Hepatocyte (in vitro differentiated cells): ENCODE measurements at regions not wholly inside any gene's neighbourhood (a gene's known extent, or its start where the extent isn't known, plus 50 kb on each side); places are given as distances from the start of the nearest gene placed in this dataset.

Source experiments
- EZH2 ChIP-seq: fragments of 200-600 bp; sonication (generic); IDR thresholded peaks from 2 replicates; pipeline ENCODE4 v1.6.1; 2016; ENCODE audit warnings: antibody characterized with exemption, mild to moderate bottlenecking, borderline replicate concordance
- EZH2phosphoT487 ChIP-seq: fragments of 200-600 bp; sonication (generic); IDR thresholded peaks from one replicate; pipeline ENCODE4 v1.6.1; 2018; ENCODE audit warnings: antibody characterized with exemption, mild to moderate bottlenecking, low read depth, moderate library complexity; ENCODE audit not compliant: unreplicated experiment, severe bottlenecking
- TF ChIP-seq, protein P1 (sequence below): fragments of 200-600 bp; sonication (generic); IDR thresholded peaks from 2 replicates; pipeline ENCODE4 v1.5.1; 2016; ENCODE audit warnings: antibody characterized with exemption, mild to moderate bottlenecking; ENCODE audit not compliant: poor library complexity

DNA sequence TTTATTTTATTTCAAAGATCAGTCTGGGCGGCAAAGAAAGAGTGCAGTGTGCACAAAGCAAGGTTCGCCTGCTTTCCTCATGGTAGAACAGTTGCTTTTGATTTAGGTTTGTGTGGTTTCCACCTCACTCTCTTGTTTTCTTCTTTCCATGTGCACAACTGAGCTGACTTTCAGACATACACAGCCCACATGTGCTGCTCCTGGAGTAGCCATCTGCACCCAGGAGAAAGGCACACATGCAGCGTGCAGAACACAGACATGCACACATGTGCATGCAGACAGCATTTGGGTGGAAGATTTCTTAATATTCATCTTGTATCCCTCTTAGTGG, 302.1 kb downstream of the FZD1 start:
- TF ChIP-seq EZH2 (no peak), EZH2phosphoT487 (no peak)
- TF ChIP-seq, protein P1, sequence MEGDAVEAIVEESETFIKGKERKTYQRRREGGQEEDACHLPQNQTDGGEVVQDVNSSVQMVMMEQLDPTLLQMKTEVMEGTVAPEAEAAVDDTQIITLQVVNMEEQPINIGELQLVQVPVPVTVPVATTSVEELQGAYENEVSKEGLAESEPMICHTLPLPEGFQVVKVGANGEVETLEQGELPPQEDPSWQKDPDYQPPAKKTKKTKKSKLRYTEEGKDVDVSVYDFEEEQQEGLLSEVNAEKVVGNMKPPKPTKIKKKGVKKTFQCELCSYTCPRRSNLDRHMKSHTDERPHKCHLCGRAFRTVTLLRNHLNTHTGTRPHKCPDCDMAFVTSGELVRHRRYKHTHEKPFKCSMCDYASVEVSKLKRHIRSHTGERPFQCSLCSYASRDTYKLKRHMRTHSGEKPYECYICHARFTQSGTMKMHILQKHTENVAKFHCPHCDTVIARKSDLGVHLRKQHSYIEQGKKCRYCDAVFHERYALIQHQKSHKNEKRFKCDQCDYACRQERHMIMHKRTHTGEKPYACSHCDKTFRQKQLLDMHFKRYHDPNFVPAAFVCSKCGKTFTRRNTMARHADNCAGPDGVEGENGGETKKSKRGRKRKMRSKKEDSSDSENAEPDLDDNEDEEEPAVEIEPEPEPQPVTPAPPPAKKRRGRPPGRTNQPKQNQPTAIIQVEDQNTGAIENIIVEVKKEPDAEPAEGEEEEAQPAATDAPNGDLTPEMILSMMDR = no peak
